ENCODE measurements at regions not wholly inside any gene's neighbourhood (a gene's known extent, or its start where the extent isn't known, plus 50 kb on each side); places are given as distances from the start of the nearest gene placed in this dataset.

- Mint-ChIP-seq H3K36me3 (no peaks in the 10 kb centered on the region), H3K27ac (no peak overlapping the region), H3K4me3 (no peak overlapping the region), H3K4me1 (no peaks in the 10 kb centered on the region), H3K27me3 (ENCODE audit: low read depth in 3 of 3) (no peaks in the 10 kb centered on the region), H3K9me3 (peaks cover 0 to 15% (median 2%) of the 10 kb centered on the region in 6 donors)
- DNase-seq, result no peak
These were observed 334.6 kb downstream of the ARL6IP6 start for GRCh38 chr2:153052807-153053559.

GRCh38 chr2:153047220-153047619, 328.8 kb downstream of the ARL6IP6 start:
- Mint-ChIP-seq H3K4me1 (no peaks in the 10 kb centered on the region), H3K27ac (no peak overlapping the region), H3K36me3 (no peaks in the 10 kb centered on the region), H3K9me3 (peaks cover 2 to 22% (median 7%) of the 10 kb centered on the region in 6 donors), H3K27me3 (ENCODE audit: low read depth in 3 of 3) (peaks cover 0 to 4% (median 0%) of the 10 kb centered on the region in 3 donors), H3K4me3 (no peak overlapping the region)
- no peak for DNase-seq

- no peaks in the 10 kb centered on the region for H3K4me1 Mint-ChIP-seq
- peaks cover 0 to 4% (median 3%) of the 10 kb centered on the region in 3 donors for H3K27me3 Mint-ChIP-seq (ENCODE audit: low read depth in 3 of 3)
- no peaks in the 10 kb centered on the region for H3K36me3 Mint-ChIP-seq
- DNase-seq, result no peak
- peaks cover 3 to 15% (median 8%) of the 10 kb centered on the region in 6 donors for H3K9me3 Mint-ChIP-seq
- no peak overlapping the region for H3K4me3 Mint-ChIP-seq
- no peak overlapping the region for H3K27ac Mint-ChIP-seq
These were observed 325.0 kb downstream of the ARL6IP6 start for GRCh38 chr2:153043385-153043784.

GRCh38 chr2:153028626-153029025, 310.2 kb downstream of the ARL6IP6 start:
- no peak for DNase-seq
- Mint-ChIP-seq H3K4me3 (no peak overlapping the region), H3K36me3 (no peaks in the 10 kb centered on the region), H3K4me1 (no peaks in the 10 kb centered on the region), H3K9me3 (peaks cover 1 to 16% (median 3%) of the 10 kb centered on the region in 6 donors), H3K27me3 (ENCODE audit: low read depth in 3 of 3) (no peaks in the 10 kb centered on the region), H3K27ac (no peak overlapping the region)

- no peak for DNase-seq
- H3K4me1 Mint-ChIP-seq, result no peaks in the 10 kb centered on the region
These were observed 309.1 kb downstream of the ARL6IP6 start for GRCh38 chr2:153027533-153027932.

GRCh38 chr2:153020201-153020600, 301.8 kb downstream of the ARL6IP6 start:
- H3K4me3 Mint-ChIP-seq, result no peak overlapping the region

More at GRCh38 chr2:153027533-153027932, 309.1 kb downstream of the ARL6IP6 start:
- Mint-ChIP-seq H3K36me3 (no peaks in the 10 kb centered on the region), H3K4me3 (no peak overlapping the region), H3K9me3 (peaks cover 1 to 16% (median 3%) of the 10 kb centered on the region in 6 donors), H3K27ac (no peak overlapping the region), H3K27me3 (ENCODE audit: low read depth in 3 of 3) (no peaks in the 10 kb centered on the region)

GRCh38 chr2:153005071-153005730, 286.8 kb downstream of the ARL6IP6 start:
- DNase-seq, result no peak
- Mint-ChIP-seq H3K4me3 (no peak overlapping the region), H3K9me3 (peaks cover 0 to 2% (median 0%) of the 10 kb centered on the region in 6 donors), H3K27me3 (ENCODE audit: low read depth in 3 of 3) (no peaks in the 10 kb centered on the region), H3K36me3 (no peaks in the 10 kb centered on the region), H3K4me1 (no peaks in the 10 kb centered on the region), H3K27ac (no peak overlapping the region)

More at GRCh38 chr2:153020201-153020600, 301.8 kb downstream of the ARL6IP6 start:
- H3K36me3 Mint-ChIP-seq, result no peaks in the 10 kb centered on the region
- H3K9me3 Mint-ChIP-seq, result peaks cover 14 to 36% (median 22%) of the 10 kb centered on the region in 6 donors
- H3K4me1 Mint-ChIP-seq, result no peaks in the 10 kb centered on the region
- no peak for DNase-seq
- peaks cover 0 to 3% (median 2%) of the 10 kb centered on the region in 3 donors for H3K27me3 Mint-ChIP-seq (ENCODE audit: low read depth in 3 of 3)
- no peak overlapping the region for H3K27ac Mint-ChIP-seq

- H3K4me1 Mint-ChIP-seq, result no peaks in the 10 kb centered on the region
- no peaks in the 10 kb centered on the region for H3K27me3 Mint-ChIP-seq (ENCODE audit: low read depth in 3 of 3)
- H3K9me3 Mint-ChIP-seq, result peaks cover 0 to 2% (median 0%) of the 10 kb centered on the region in 6 donors
- no peaks in the 10 kb centered on the region for H3K36me3 Mint-ChIP-seq
- no peak for DNase-seq
- H3K27ac Mint-ChIP-seq, result no peak overlapping the region
- no peak overlapping the region for H3K4me3 Mint-ChIP-seq
These were observed 286.2 kb downstream of the ARL6IP6 start for GRCh38 chr2:153004627-153005026.

- Mint-ChIP-seq H3K4me3 (no peak overlapping the region), H3K27ac (no peak overlapping the region), H3K36me3 (no peaks in the 10 kb centered on the region), H3K4me1 (no peaks in the 10 kb centered on the region), H3K9me3 (peaks cover 0 to 22% (median 6%) of the 10 kb centered on the region in 6 donors), H3K27me3 (ENCODE audit: low read depth in 3 of 3) (peaks cover 0 to 2% (median 0%) of the 10 kb centered on the region in 3 donors)
- DNase-seq, result no peak
These were observed 255.7 kb downstream of the ARL6IP6 start for GRCh38 chr2:152974146-152974545.

GRCh38 chr2:152971685-152972084, 253.3 kb downstream of the ARL6IP6 start:
- H3K27me3 Mint-ChIP-seq (ENCODE audit: low read depth in 3 of 3), result peaks cover 0 to 2% (median 0%) of the 10 kb centered on the region in 3 donors
- H3K27ac Mint-ChIP-seq, result no peak overlapping the region
- DNase-seq, result no peak
- no peak overlapping the region for H3K4me3 Mint-ChIP-seq
- H3K4me1 Mint-ChIP-seq, result no peaks in the 10 kb centered on the region
- H3K9me3 Mint-ChIP-seq, result peaks cover 0 to 37% (median 7%) of the 10 kb centered on the region in 6 donors
- H3K36me3 Mint-ChIP-seq, result no peaks in the 10 kb centered on the region

GRCh38 chr2:152962446-152962845, 244.0 kb downstream of the ARL6IP6 start:
- Mint-ChIP-seq H3K27me3 (ENCODE audit: low read depth in 3 of 3) (peaks cover 0 to 3% (median 1%) of the 10 kb centered on the region in 3 donors), H3K9me3 (peaks cover 0 to 7% (median 2%) of the 10 kb centered on the region in 6 donors)

GRCh38 chr2:152961351-152961750, 242.9 kb downstream of the ARL6IP6 start:
- DNase-seq, result no peak
- H3K4me3 Mint-ChIP-seq, result no peak overlapping the region
- H3K27me3 Mint-ChIP-seq (ENCODE audit: low read depth in 3 of 3), result peaks cover 0 to 3% (median 1%) of the 10 kb centered on the region in 3 donors
- H3K36me3 Mint-ChIP-seq, result no peaks in the 10 kb centered on the region
- no peaks in the 10 kb centered on the region for H3K4me1 Mint-ChIP-seq
- peaks cover 0 to 7% (median 2%) of the 10 kb centered on the region in 6 donors for H3K9me3 Mint-ChIP-seq
- no peak overlapping the region for H3K27ac Mint-ChIP-seq

More at GRCh38 chr2:152962446-152962845, 244.0 kb downstream of the ARL6IP6 start:
- H3K4me1 Mint-ChIP-seq, result no peaks in the 10 kb centered on the region
- no peak overlapping the region for H3K4me3 Mint-ChIP-seq
- H3K27ac Mint-ChIP-seq, result no peak overlapping the region
- no peak for DNase-seq
- no peaks in the 10 kb centered on the region for H3K36me3 Mint-ChIP-seq

- no peaks in the 10 kb centered on the region for H3K36me3 Mint-ChIP-seq
- no peak overlapping the region for H3K4me3 Mint-ChIP-seq
- H3K27me3 Mint-ChIP-seq (ENCODE audit: low read depth in 3 of 3), result peaks cover 2 to 5% (median 2%) of the 10 kb centered on the region in 3 donors
- H3K27ac Mint-ChIP-seq, result no peak overlapping the region
- H3K9me3 Mint-ChIP-seq, result peaks cover 0 to 9% (median 0%) of the 10 kb centered on the region in 6 donors
- DNase-seq, result no peak
- peaks cover 4 to 8% of the 10 kb centered on the region in 2 donors for H3K4me1 Mint-ChIP-seq
These were observed 231.7 kb downstream of the ARL6IP6 start for GRCh38 chr2:152950126-152950525.

- H3K9me3 Mint-ChIP-seq, result peaks cover 0 to 13% (median 4%) of the 10 kb centered on the region in 6 donors
- peaks cover 0 to 5% (median 2%) of the 10 kb centered on the region in 3 donors for H3K27me3 Mint-ChIP-seq (ENCODE audit: low read depth in 3 of 3)
- DNase-seq, result no peak
These were observed 225.7 kb downstream of the ARL6IP6 start for GRCh38 chr2:152944099-152944498.

More at GRCh38 chr2:152944099-152944498, 225.7 kb downstream of the ARL6IP6 start:
- H3K27ac Mint-ChIP-seq, result no peak overlapping the region
- H3K36me3 Mint-ChIP-seq, result peaks cover 0 to 3% (median 0%) of the 10 kb centered on the region in 3 donors
- H3K4me1 Mint-ChIP-seq, result peaks cover 6 to 13% of the 10 kb centered on the region in 2 donors
- no peak overlapping the region for H3K4me3 Mint-ChIP-seq
